ENCODE measurements at regions not wholly inside any gene's neighbourhood (a gene's known extent, or its start where the extent isn't known, plus 50 kb on each side); places are given as distances from the start of the nearest gene placed in this dataset.

GRCh38 chr13:111528513-111528912 lies 208.1 kb downstream of the TEX29 start:
- H3K27me3 ChIP-seq = no peaks in the 10 kb centered on the region
- no peak for DNase-seq
- H3K4me3 ChIP-seq = no peak overlapping the region
- no peaks in the 10 kb centered on the region for H3K36me3 ChIP-seq
- H3K27ac ChIP-seq = no peak overlapping the region
- intact Hi-C loops (cut with DNase I; ENCODE audit: low total_unique reads) = no loop called here
- no peaks in the 10 kb centered on the region for H3K4me1 ChIP-seq
- H3K9me3 ChIP-seq = no peaks in the 10 kb centered on the region
- TF ChIP-seq, protein P1, sequence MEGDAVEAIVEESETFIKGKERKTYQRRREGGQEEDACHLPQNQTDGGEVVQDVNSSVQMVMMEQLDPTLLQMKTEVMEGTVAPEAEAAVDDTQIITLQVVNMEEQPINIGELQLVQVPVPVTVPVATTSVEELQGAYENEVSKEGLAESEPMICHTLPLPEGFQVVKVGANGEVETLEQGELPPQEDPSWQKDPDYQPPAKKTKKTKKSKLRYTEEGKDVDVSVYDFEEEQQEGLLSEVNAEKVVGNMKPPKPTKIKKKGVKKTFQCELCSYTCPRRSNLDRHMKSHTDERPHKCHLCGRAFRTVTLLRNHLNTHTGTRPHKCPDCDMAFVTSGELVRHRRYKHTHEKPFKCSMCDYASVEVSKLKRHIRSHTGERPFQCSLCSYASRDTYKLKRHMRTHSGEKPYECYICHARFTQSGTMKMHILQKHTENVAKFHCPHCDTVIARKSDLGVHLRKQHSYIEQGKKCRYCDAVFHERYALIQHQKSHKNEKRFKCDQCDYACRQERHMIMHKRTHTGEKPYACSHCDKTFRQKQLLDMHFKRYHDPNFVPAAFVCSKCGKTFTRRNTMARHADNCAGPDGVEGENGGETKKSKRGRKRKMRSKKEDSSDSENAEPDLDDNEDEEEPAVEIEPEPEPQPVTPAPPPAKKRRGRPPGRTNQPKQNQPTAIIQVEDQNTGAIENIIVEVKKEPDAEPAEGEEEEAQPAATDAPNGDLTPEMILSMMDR (IDR thresholded peaks at IDR 0.05) = no peak
- TF ChIP-seq POLR2A (IDR thresholded peaks at IDR 0.05) = no peak

DNA sequence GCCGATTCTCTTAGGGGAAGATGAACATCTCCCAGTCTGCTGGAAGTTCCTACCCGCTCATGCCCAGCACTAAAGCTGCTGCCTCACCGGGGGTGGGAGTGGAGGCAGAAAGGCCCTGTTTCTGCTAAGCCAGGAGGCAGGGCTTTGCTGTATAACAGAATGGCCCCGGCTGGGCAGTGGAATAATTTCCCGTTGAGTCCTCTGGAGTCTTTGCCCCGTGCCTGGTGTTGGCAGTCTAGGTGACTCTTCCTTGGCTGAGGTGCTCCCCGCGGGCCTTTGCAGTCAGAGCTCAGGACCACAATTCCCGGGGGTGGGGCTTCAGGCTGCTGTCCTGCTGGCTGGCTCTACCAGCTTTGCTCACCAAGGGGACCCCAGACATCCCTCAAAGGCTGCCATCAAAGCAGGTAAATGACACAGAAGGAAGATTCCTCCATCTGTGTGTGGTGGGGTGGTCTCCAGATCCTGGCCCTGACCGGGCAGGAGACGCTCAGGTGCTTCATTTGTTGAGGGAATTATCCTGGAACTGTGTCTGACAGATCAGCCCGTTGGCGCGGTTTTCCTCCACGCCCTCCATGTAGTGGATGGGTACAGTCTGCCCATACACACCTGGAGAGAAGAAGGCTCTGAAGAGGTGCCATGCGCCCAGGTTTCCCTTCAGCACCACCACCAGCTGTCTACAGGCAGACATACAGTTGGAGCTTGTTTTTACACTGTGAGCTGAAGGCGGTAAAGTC lies 209.9 kb downstream of the TEX29 start:
- TF ChIP-seq, protein P1 (IDR thresholded peaks at IDR 0.05) = no peak
- TF ChIP-seq POLR2A (IDR thresholded peaks at IDR 0.05) = no peak
- DNase-seq = no peak
- H3K27ac ChIP-seq = no peak overlapping the region
- no peaks in the 10 kb centered on the region for H3K36me3 ChIP-seq
- peaks cover 0 to 7% of the 10 kb centered on the region in 2 donors for H3K27me3 ChIP-seq
- no peaks in the 10 kb centered on the region for H3K9me3 ChIP-seq
- no peaks in the 10 kb centered on the region for H3K4me1 ChIP-seq
- intact Hi-C loops (cut with DNase I; ENCODE audit: low total_unique reads) = no loop called here
- H3K4me3 ChIP-seq = no peak overlapping the region

DNA sequence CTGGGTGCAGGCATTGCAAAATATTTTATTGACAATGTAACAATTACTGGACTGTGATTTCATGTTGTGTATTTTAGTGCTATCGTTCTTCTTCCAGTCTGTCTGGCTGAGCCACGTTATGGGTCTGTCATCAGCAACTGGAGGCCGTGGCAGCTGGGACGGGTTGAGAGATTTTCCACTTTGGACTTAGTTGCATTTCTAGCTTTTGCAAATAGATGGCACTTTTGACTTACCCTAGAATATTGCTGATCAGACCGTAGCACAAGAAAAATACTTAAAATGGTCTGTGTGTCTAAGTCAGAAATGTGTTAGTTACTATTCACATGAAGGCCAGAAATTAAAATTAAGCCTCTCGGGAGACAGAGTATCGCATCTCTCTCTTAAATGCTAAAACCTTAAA lies 211.1 kb downstream of the TEX29 start:
- TF ChIP-seq POLR2A (IDR thresholded peaks at IDR 0.05) = no peak
- TF ChIP-seq, protein P1 (IDR thresholded peaks at IDR 0.05) = no peak
- Histone ChIP-seq H3K36me3 (no peaks in the 10 kb centered on the region), H3K4me3 (no peak overlapping the region), H3K9me3 (no peaks in the 10 kb centered on the region), H3K4me1 (no peaks in the 10 kb centered on the region), H3K27ac (no peak overlapping the region), H3K27me3 (peaks cover 0 to 7% of the 10 kb centered on the region in 2 donors)
- no peak for DNase-seq
- intact Hi-C loops (cut with DNase I; ENCODE audit: low total_unique reads) = no loop called here

DNA sequence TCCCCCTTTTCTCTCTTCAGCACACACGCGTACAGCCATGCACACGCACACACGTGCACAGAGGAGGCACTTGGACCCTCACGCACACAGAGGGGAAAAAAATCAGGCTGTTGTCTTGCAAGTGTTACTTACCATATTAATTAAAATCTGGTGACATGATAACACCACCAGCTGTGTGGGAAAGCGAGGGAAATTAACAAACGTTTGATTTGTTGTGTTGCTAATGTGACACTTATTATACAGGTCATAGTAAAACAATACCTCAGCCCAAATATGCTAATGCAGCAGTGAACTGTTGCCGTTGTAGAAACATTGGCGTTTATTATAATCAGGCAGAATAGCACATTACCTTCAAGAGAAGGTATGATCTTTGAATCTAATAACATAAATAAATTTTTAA lies 211.7 kb downstream of the TEX29 start:
- Histone ChIP-seq H3K27ac (no peak overlapping the region), H3K4me3 (no peak overlapping the region), H3K4me1 (no peaks in the 10 kb centered on the region), H3K36me3 (no peaks in the 10 kb centered on the region), H3K9me3 (no peaks in the 10 kb centered on the region), H3K27me3 (peaks cover 0 to 7% of the 10 kb centered on the region in 2 donors)
- DNase-seq = no peak
- no peak for TF ChIP-seq POLR2A (IDR thresholded peaks at IDR 0.05)
- TF ChIP-seq, protein P1 (IDR thresholded peaks at IDR 0.05) = no peak
- intact Hi-C loops (cut with DNase I; ENCODE audit: low total_unique reads) = no loop called here

DNA sequence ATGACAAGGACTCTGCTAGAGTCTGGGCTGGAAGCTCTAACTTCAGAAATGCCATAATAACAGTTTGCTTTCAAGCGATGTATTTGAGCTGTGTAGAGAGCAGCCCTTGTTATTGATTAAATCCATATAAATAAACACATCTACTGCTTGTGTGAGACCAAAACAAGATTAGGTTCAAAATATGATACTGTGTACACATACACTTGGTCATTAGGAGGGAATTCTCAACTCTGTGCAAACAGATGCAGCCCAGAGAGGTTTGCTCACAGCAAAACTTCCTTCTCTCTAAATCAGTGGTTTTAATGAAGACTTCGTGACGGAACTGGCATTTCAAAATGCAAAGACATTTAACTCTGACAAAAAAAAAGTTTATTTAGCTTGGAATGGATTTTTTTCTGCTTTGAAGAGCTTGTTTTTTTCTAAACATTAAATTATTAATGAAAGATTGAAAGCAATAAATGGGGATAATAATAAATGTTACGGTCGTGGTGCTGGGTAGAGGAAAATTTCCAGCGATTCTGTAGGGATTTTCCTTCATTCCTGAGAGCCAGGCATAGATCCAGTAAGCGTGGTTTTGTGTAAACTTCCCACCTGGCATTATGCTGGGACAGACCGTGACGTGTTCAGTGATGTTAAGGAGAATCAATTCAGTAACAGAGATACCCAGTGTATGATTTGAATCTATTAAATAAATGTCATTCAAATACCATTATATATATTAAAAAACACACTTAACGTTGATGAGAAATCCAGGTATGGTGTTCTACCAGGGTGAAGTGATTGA lies 213.7 kb downstream of the TEX29 start:
- intact Hi-C loops (cut with DNase I; ENCODE audit: low total_unique reads) = no loop called here
- H3K4me3 ChIP-seq = no peak overlapping the region
- TF ChIP-seq, protein P1 (IDR thresholded peaks at IDR 0.05) = no peak
- no peak for TF ChIP-seq POLR2A (IDR thresholded peaks at IDR 0.05)
- H3K9me3 ChIP-seq = no peaks in the 10 kb centered on the region
- peaks cover 0 to 7% of the 10 kb centered on the region in 2 donors for H3K27me3 ChIP-seq
- no peaks in the 10 kb centered on the region for H3K4me1 ChIP-seq
- no peaks in the 10 kb centered on the region for H3K36me3 ChIP-seq
- H3K27ac ChIP-seq = no peak overlapping the region
- no peak for DNase-seq

All from uterus (tissue), 3 donors.